ENCODE measurements at regions not wholly inside any gene's neighbourhood (a gene's known extent, or its start where the extent isn't known, plus 50 kb on each side); places are given as distances from the start of the nearest gene placed in this dataset.

DNA sequence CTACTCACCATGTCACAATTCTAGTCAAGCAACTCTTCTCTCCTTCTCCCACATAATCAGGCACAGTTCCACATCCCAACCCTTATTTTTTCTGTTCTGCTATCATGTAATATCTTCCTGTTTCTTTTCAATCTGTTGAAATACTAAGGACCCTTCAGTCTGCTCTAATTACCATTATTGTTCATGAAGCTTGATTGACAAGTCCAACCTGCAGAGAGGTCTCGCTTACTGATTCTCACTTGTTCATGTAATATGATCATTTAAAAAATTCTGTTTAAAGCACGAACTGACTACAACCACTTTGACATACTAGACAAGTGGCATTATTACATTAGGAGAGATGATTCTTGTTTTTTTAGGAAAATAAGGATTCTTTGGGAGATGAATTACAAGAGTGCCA is 108.6 kb upstream of the MAD2L1 start:
- H3K36me3 Mint-ChIP-seq (ENCODE audit: insufficient read depth in 1 of 3, low read depth in 3 of 3) = no peaks in the 10 kb centered on the region
- H3K9me3 Mint-ChIP-seq = no peaks in the 10 kb centered on the region
- H3K4me3 Mint-ChIP-seq = no peak overlapping the region

More for the DNA sequence above, 108.6 kb upstream of the MAD2L1 start:
- Histone ChIP-seq H3T11ph (ENCODE audit: low read length) (no peak overlapping the region), H3K23me2 (ENCODE audit: insufficient read length, low read depth, low read length, poor library complexity, severe bottlenecking) (no peaks in the 10 kb centered on the region), H3K79me1 (ENCODE audit: insufficient read depth, low read depth, low read length, poor library complexity, severe bottlenecking) (no peaks in the 10 kb centered on the region), H2BK12ac (ENCODE audit: insufficient read length, low read depth, low read length) (no peak overlapping the region), H4K5ac (ENCODE audit: insufficient read length, low read depth, low read length) (no peak overlapping the region), H2BK5ac (ENCODE audit: insufficient read length, low read length) (no peak overlapping the region), H3K27ac (ENCODE audit: insufficient read length, low read depth, low read length) (no peak overlapping the region), H2BK120ac (ENCODE audit: low read depth, low read length, poor library complexity, severe bottlenecking) (no peak overlapping the region), H3K4me2 (ENCODE audit: insufficient read depth, insufficient read length, low read length) (no peak overlapping the region), H3K9ac (ENCODE audit: extremely low read depth, insufficient read length, low read length) (no peak overlapping the region), H3K79me2 (ENCODE audit: insufficient read depth, low read length) (no peaks in the 10 kb centered on the region), H2AFZ (ENCODE audit: low read length) (no peak overlapping the region), H4K8ac (replicated peaks; ENCODE audit: insufficient read length, low read depth, low read length) (no peak overlapping the region), H3K14ac (ENCODE audit: insufficient read depth, low read length) (no peak overlapping the region), H3K23ac (ENCODE audit: insufficient read length, low read depth, low read length) (no peak overlapping the region), H3K27me3 (ENCODE audit: insufficient read depth, low read length) (no peaks in the 10 kb centered on the region), H2BK15ac (ENCODE audit: low read depth, low read length) (no peak overlapping the region), H3K9me3 (ENCODE audit: control insufficient read depth, low read depth, low read length) (no peaks in the 10 kb centered on the region), H3K4me1 (ENCODE audit: insufficient read depth, low read length) (no peaks in the 10 kb centered on the region), H4K91ac (ENCODE audit: insufficient read length, low read depth, low read length) (no peak overlapping the region), H2BK20ac (ENCODE audit: low read depth, low read length, poor library complexity, severe bottlenecking) (no peak overlapping the region), H3K4ac (ENCODE audit: low read depth, low read length) (no peak overlapping the region), H2AK5ac (ENCODE audit: insufficient read length, low read length) (no peak overlapping the region), H3K18ac (ENCODE audit: insufficient read length, low read depth, low read length) (no peak overlapping the region), H3K56ac (ENCODE audit: insufficient read length, low read depth, low read length) (no peak overlapping the region), H4K20me1 (ENCODE audit: control insufficient read depth, insufficient read depth, insufficient read length) (no peaks in the 10 kb centered on the region)
- DNase-seq = no peak
- Mint-ChIP-seq H3K4me1 (no peaks in the 10 kb centered on the region), H3K27me3 (ENCODE audit: low read depth) (no peaks in the 10 kb centered on the region), H3K27ac (no peak overlapping the region)
- TF ChIP-seq, protein P1, sequence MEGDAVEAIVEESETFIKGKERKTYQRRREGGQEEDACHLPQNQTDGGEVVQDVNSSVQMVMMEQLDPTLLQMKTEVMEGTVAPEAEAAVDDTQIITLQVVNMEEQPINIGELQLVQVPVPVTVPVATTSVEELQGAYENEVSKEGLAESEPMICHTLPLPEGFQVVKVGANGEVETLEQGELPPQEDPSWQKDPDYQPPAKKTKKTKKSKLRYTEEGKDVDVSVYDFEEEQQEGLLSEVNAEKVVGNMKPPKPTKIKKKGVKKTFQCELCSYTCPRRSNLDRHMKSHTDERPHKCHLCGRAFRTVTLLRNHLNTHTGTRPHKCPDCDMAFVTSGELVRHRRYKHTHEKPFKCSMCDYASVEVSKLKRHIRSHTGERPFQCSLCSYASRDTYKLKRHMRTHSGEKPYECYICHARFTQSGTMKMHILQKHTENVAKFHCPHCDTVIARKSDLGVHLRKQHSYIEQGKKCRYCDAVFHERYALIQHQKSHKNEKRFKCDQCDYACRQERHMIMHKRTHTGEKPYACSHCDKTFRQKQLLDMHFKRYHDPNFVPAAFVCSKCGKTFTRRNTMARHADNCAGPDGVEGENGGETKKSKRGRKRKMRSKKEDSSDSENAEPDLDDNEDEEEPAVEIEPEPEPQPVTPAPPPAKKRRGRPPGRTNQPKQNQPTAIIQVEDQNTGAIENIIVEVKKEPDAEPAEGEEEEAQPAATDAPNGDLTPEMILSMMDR (conservative IDR thresholded peaks at IDR 0.05) = no peak
- no CpG with 5 or more reads among the region's 2 CpGs for WGBS (ENCODE audit: extremely low coverage, insufficient read length, low lambda C conversion rate)

Data from H9 (cell line).